Neural progenitor cell (in vitro differentiated cells): ENCODE measurements at regions not wholly inside any gene's neighbourhood (a gene's known extent, or its start where the extent isn't known, plus 50 kb on each side); places are given as distances from the start of the nearest gene placed in this dataset.

Experiments
- DNase-seq: peaks from one replicate; pipeline ENCODE4 v3.0.0-alpha.2; 2016; ENCODE audit warnings: low spot score
- H2AFZ ChIP-seq: fragments of 200-600 bp; sonication (generic); replicated peaks from 2 replicates; pipeline ENCODE4 v1.6.1; 2016; ENCODE audit warnings: antibody characterized with exemption
- H3F3A ChIP-seq: fragments of 200-600 bp; sonication (generic); 2 replicates; pipeline ENCODE4 v1.6.1; 2016; ENCODE audit warnings: antibody characterized with exemption, low read depth
- H3K27ac ChIP-seq: fragments of 200-600 bp; sonication (generic); 2 replicates; pipeline ENCODE4 v1.5.1; 2016; ENCODE audit warnings: mild to moderate bottlenecking
- H3K27me3 ChIP-seq: fragments of 200-600 bp; sonication (generic); 2 replicates; pipeline ENCODE4 v1.6.1; 2016; ENCODE audit warnings: mild to moderate bottlenecking, moderate library complexity
- H3K36me3 ChIP-seq: fragments of 200-600 bp; sonication (generic); 2 replicates; pipeline ENCODE4 v1.5.1; 2016
- H3K4me1 ChIP-seq: fragments of 200-600 bp; sonication (generic); 2 replicates; pipeline ENCODE4 v1.6.1; 2016; ENCODE audit warnings: mixed run types
- H3K4me2 ChIP-seq: fragments of 200-600 bp; sonication (generic); 2 replicates; pipeline ENCODE4 v1.6.1; 2016
- H3K4me3 ChIP-seq: fragments of 200-600 bp; sonication (generic); 2 replicates; pipeline ENCODE4 v1.5.1; 2016
- H3K79me2 ChIP-seq: fragments of 200-600 bp; sonication (generic); 2 replicates; pipeline ENCODE4 v1.6.1; 2016; ENCODE audit warnings: low read depth
- H3K9ac ChIP-seq: fragments of 200-600 bp; sonication (generic); 2 replicates; pipeline ENCODE4 v1.6.1; 2016
- H3K9me3 ChIP-seq: fragments of 200-600 bp; sonication (generic); 2 replicates; pipeline ENCODE4 v1.5.1; 2016; ENCODE audit warnings: low read depth
- H4K20me1 ChIP-seq: fragments of 200-600 bp; sonication (generic); 2 replicates; pipeline ENCODE4 v1.6.1; 2016; ENCODE audit warnings: low read depth
- H3K27ac Mint-ChIP-seq: 3 replicates; pipeline ENCODE4 v1.8.0; 2021; ENCODE audit warnings: mixed read lengths
- H3K27me3 Mint-ChIP-seq: 2 replicates; pipeline ENCODE4 v1.8.0; 2022; ENCODE audit warnings: low read depth, mild to moderate bottlenecking, inconsistent platforms, moderate library complexity, mixed read lengths; ENCODE audit not compliant: insufficient read depth
- H3K36me3 Mint-ChIP-seq: 3 replicates; pipeline ENCODE4 v1.8.0; 2021; ENCODE audit warnings: mixed read lengths
- H3K4me1 Mint-ChIP-seq: 3 replicates; pipeline ENCODE4 v1.8.0; 2021; ENCODE audit warnings: mixed read lengths
- H3K4me3 Mint-ChIP-seq: 3 replicates; pipeline ENCODE4 v1.8.0; 2021; ENCODE audit warnings: mild to moderate bottlenecking, moderate library complexity, mixed read lengths
- H3K9me3 Mint-ChIP-seq: 3 replicates; pipeline ENCODE4 v1.8.0; 2020; ENCODE audit warnings: mixed read lengths
- EZH2 ChIP-seq: fragments of 200-600 bp; sonication (generic); IDR thresholded peaks from 2 replicates; pipeline ENCODE4 v1.6.1; 2017; ENCODE audit warnings: antibody characterized with exemption, mild to moderate bottlenecking, moderate library complexity
- EZH2phosphoT487 ChIP-seq: fragments of 200-600 bp; sonication (generic); IDR thresholded peaks from 2 replicates; pipeline ENCODE4 v1.6.1; 2017; ENCODE audit warnings: antibody characterized with exemption
- TF ChIP-seq, protein P1 (sequence below): fragments of 200-600 bp; sonication (generic); IDR thresholded peaks from 2 replicates; pipeline ENCODE4 v1.5.1; 2017; ENCODE audit warnings: antibody characterized with exemption, mild to moderate bottlenecking

DNA sequence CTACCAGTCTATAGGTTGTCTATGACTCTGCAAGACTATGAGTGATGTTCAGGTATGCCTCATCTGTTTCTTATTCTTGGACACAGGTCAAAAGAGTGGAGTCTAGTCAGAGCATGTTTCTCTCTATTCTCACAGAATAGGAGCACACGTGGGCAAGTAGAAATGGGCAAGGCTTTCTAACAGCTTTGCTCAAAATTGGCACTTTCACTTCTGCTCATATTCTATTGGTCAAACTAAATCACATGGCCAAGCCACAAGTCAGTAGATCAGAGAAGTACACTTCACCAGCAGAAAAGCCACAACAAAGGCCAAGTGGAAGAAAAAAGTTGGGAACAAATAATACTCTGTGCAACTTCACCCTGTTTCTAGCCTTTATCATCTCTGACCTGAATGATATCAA lies 354.5 kb upstream of the SYNCRIP start:
- no peaks in the 10 kb centered on the region for H3K27me3 Mint-ChIP-seq
- Histone ChIP-seq H3K27me3 (no peaks in the 10 kb centered on the region), H3K4me3 (no peak overlapping the region), H3F3A (no peaks in the 10 kb centered on the region), H4K20me1 (no peaks in the 10 kb centered on the region), H3K4me1 (no peaks in the 10 kb centered on the region), H2AFZ (no peak overlapping the region), H3K9me3 (no peaks in the 10 kb centered on the region), H3K36me3 (no peaks in the 10 kb centered on the region), H3K4me2 (no peak overlapping the region), H3K9ac (no peak overlapping the region), H3K79me2 (no peaks in the 10 kb centered on the region), H3K27ac (no peak overlapping the region)
- no peak for TF ChIP-seq EZH2
- TF ChIP-seq, protein P1, sequence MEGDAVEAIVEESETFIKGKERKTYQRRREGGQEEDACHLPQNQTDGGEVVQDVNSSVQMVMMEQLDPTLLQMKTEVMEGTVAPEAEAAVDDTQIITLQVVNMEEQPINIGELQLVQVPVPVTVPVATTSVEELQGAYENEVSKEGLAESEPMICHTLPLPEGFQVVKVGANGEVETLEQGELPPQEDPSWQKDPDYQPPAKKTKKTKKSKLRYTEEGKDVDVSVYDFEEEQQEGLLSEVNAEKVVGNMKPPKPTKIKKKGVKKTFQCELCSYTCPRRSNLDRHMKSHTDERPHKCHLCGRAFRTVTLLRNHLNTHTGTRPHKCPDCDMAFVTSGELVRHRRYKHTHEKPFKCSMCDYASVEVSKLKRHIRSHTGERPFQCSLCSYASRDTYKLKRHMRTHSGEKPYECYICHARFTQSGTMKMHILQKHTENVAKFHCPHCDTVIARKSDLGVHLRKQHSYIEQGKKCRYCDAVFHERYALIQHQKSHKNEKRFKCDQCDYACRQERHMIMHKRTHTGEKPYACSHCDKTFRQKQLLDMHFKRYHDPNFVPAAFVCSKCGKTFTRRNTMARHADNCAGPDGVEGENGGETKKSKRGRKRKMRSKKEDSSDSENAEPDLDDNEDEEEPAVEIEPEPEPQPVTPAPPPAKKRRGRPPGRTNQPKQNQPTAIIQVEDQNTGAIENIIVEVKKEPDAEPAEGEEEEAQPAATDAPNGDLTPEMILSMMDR, result no peak
- no peaks in the 10 kb centered on the region for H3K4me1 Mint-ChIP-seq
- H3K4me3 Mint-ChIP-seq, result no peak overlapping the region
- H3K36me3 Mint-ChIP-seq, result no peaks in the 10 kb centered on the region
- H3K9me3 Mint-ChIP-seq, result no peaks in the 10 kb centered on the region
- DNase-seq, result no peak
- H3K27ac Mint-ChIP-seq, result no peak overlapping the region

DNA sequence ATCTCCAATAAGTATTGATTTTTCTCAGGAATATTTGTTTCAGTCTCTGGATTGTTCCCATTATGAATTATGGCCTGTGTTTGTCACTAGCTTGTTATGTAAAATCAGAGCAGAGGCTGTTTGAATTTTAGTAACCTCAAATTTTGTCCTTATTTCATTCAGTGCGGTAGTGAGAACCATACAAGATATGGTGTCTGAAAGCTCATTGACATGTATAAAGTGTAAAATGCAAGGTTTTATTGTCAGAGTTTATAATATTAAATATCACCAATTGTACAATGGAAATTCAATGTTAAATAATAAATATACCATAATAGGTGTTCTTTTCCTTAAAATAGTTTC lies 353.3 kb upstream of the SYNCRIP start:
- H3K4me1 ChIP-seq, result no peaks in the 10 kb centered on the region
- H3K27ac ChIP-seq, result no peak overlapping the region
- H3K9ac ChIP-seq, result no peak overlapping the region
- H3K4me3 ChIP-seq, result no peak overlapping the region
- H3K36me3 ChIP-seq, result no peaks in the 10 kb centered on the region
- no peak for DNase-seq
- H3K27me3 Mint-ChIP-seq, result peaks cover 2% of the 10 kb centered on the region
- no peaks in the 10 kb centered on the region for H3K4me1 Mint-ChIP-seq
- no peak overlapping the region for H2AFZ ChIP-seq
- H3K9me3 ChIP-seq, result no peaks in the 10 kb centered on the region
- H3K79me2 ChIP-seq, result no peaks in the 10 kb centered on the region
- H3F3A ChIP-seq, result no peaks in the 10 kb centered on the region
- H3K9me3 Mint-ChIP-seq, result no peaks in the 10 kb centered on the region
- H3K4me3 Mint-ChIP-seq, result no peak overlapping the region
- no peaks in the 10 kb centered on the region for H3K27me3 ChIP-seq
- no peak overlapping the region for H3K4me2 ChIP-seq
- H4K20me1 ChIP-seq, result no peaks in the 10 kb centered on the region
- TF ChIP-seq, protein P1, result no peak
- no peak for TF ChIP-seq EZH2phosphoT487
- TF ChIP-seq EZH2, result no peak
- H3K27ac Mint-ChIP-seq, result no peak overlapping the region
- H3K36me3 Mint-ChIP-seq, result no peaks in the 10 kb centered on the region

DNA sequence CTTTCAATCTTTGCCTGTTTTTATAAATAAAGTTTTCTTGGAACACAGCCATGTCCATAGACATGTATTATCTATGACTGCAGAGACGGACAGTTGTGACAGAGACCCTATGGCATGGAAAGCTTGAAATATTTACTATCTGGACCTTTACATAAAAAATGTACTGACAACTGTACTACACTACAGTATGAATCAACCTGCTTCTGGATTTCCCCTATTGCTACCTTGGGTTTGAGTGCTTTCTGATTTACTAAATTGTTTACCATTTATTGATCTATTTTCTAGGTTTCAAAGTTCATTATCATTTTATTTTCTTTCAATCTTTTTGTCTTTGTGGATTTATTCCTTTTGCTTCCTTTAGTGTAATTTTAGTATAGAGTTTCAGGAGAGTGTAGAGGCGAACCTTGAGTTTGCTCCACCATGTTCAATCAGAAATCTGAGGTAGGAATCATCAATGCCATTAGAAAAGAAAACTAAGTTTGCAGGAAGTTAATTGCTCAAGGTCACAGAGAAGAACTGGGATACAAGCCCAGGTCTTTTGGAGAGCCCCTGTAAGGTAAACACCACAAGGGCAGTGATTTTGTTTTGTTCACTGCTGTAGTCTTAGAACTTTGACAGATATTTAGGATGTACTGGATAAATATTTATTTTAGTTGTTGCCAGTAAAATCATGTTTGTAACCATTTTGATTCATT lies 352.8 kb upstream of the SYNCRIP start:
- Histone ChIP-seq H2AFZ (no peak overlapping the region), H3K9me3 (no peaks in the 10 kb centered on the region), H3K36me3 (no peaks in the 10 kb centered on the region), H3K4me2 (no peak overlapping the region), H3K9ac (no peak overlapping the region), H3K27ac (no peak overlapping the region), H3K79me2 (no peaks in the 10 kb centered on the region), H3K4me3 (no peak overlapping the region), H3K4me1 (no peaks in the 10 kb centered on the region), H3K27me3 (no peaks in the 10 kb centered on the region), H3F3A (no peaks in the 10 kb centered on the region), H4K20me1 (no peaks in the 10 kb centered on the region)
- Mint-ChIP-seq H3K27ac (no peak overlapping the region), H3K9me3 (no peaks in the 10 kb centered on the region), H3K27me3 (peaks cover 2% of the 10 kb centered on the region), H3K4me3 (no peak overlapping the region), H3K36me3 (no peaks in the 10 kb centered on the region), H3K4me1 (no peaks in the 10 kb centered on the region)
- no peak for TF ChIP-seq EZH2phosphoT487
- no peak for TF ChIP-seq EZH2
- TF ChIP-seq, protein P1, result no peak
- DNase-seq, result no peak
